CD4-positive, alpha-beta T cell (primary cell): ENCODE measurements at regions not wholly inside any gene's neighbourhood (a gene's known extent, or its start where the extent isn't known, plus 50 kb on each side); places are given as distances from the start of the nearest gene placed in this dataset.

Experiments
- ATAC-seq: fragments of 200-7000 bp; cut with Tn5 transposase; one replicate; pipeline ENCODE4 v1.10.0; 2022; ENCODE audit warnings: mild to moderate bottlenecking; ENCODE audit not compliant: poor library complexity
- CTCF ChIA-PET: fragments of 350-600 bp; sonication (Branson Sonifier 250); formaldehyde crosslinking; loops from one replicate; lab custom pipeline; 2021; ENCODE audit warnings: antibody characterized with exemption, inconsistent platforms; lab: Charles Lee
- POLR2A ChIA-PET: fragments of 350-600 bp; sonication (Branson Sonifier 250); formaldehyde crosslinking; loops from one replicate; lab custom pipeline; 2021; ENCODE audit warnings: antibody characterized with exemption, inconsistent platforms; lab: Charles Lee
- DNase-seq, 14 experiments: peaks; one replicate each; pipeline ENCODE4 v3.0.0-alpha.2; 2013 to 2020; ENCODE audit warnings: mixed read lengths in 2 of 14
- H3K27ac ChIP-seq, 2 donors: one replicate each; pipeline versions ENCODE4 v1.5.1 to v1.7.0; 2013; ENCODE audit warnings: low read length in 2 of 2, low read depth in 1 of 2, mild to moderate bottlenecking in 1 of 2
- H3K27me3 ChIP-seq, 2 experiments: 1 replicate in 1 of 2; 2 replicates in 1 of 2; pipeline versions ENCODE4 v1.6.1 to v1.7.0; 2013; ENCODE audit warnings: low read length in 2 of 2, control low read depth in 1 of 2, mild to moderate bottlenecking in 1 of 2, moderate library complexity in 1 of 2; ENCODE audit not compliant: insufficient read depth in 2 of 2, control insufficient read depth in 1 of 2
- H3K36me3 ChIP-seq: one replicate; pipeline ENCODE4 v1.6.1; 2013; ENCODE audit warnings: low read length, control low read depth; ENCODE audit not compliant: insufficient read depth
- H3K4me1 ChIP-seq: one replicate; pipeline ENCODE4 v1.6.1; 2013; ENCODE audit warnings: low read length, control low read depth; ENCODE audit not compliant: insufficient read depth
- H3K4me3 ChIP-seq: one replicate; pipeline ENCODE4 v1.5.1; 2013; ENCODE audit warnings: mild to moderate bottlenecking, low read length, moderate library complexity
- H3K9me3 ChIP-seq, 2 experiments: 1 replicate in 1 of 2; 2 replicates in 1 of 2; pipeline versions ENCODE4 v1.6.1 to v1.7.0; 2013; ENCODE audit warnings: low read length in 2 of 2, mild to moderate bottlenecking in 2 of 2, control low read depth in 1 of 2, moderate library complexity in 1 of 2; ENCODE audit not compliant: control insufficient read depth in 1 of 2, insufficient read depth in 1 of 2
- H3K27ac Mint-ChIP-seq: one replicate; pipeline ENCODE4 v1.8.0; 2020; ENCODE audit warnings: mixed read lengths
- H3K27me3 Mint-ChIP-seq: one replicate; pipeline ENCODE4 v1.8.0; 2021; ENCODE audit warnings: mixed read lengths
- H3K36me3 Mint-ChIP-seq: one replicate; pipeline ENCODE4 v1.8.0; 2021; ENCODE audit warnings: low read depth, mixed read lengths
- H3K4me1 Mint-ChIP-seq: one replicate; pipeline ENCODE4 v1.8.0; 2021; ENCODE audit warnings: low read depth, mixed read lengths
- H3K4me3 Mint-ChIP-seq: one replicate; pipeline ENCODE4 v1.8.0; 2020; ENCODE audit warnings: mild to moderate bottlenecking, mixed read lengths
- H3K9me3 Mint-ChIP-seq: one replicate; pipeline ENCODE4 v1.8.0; 2020; ENCODE audit warnings: mixed read lengths
- CTCF ChIP-seq: fragments of 200-600 bp; IDR thresholded peaks from one replicate; pipeline ENCODE4 v1.8.0; 2022; ENCODE audit warnings: antibody characterized with exemption, mild to moderate bottlenecking
- intact Hi-C, 2 experiments: fragments of 100-400 bp; cut with DNase I in 1 of 2; cut with micrococcal nuclease in 1 of 2; formaldehyde crosslinking; loops; one replicate each; pipeline versions ENCODE4 v1.15.1 to v1.9.0; 2023 to 2025; cut with DNase I, micrococcal nuclease

GRCh38 chr18:29439398-29439797, 1262.5 kb upstream of the CDH2 start:
- H3K4me3 ChIP-seq = no peak overlapping the region
- no peaks in the 10 kb centered on the region for H3K36me3 ChIP-seq
- H3K36me3 Mint-ChIP-seq = no peaks in the 10 kb centered on the region
- peaks cover 17% of the 10 kb centered on the region for H3K9me3 Mint-ChIP-seq
- H3K27ac Mint-ChIP-seq = no peak overlapping the region
- ATAC-seq (no peak), DNase-seq (no peak)
- no peaks in the 10 kb centered on the region for H3K4me1 ChIP-seq
- H3K4me3 Mint-ChIP-seq = no peak overlapping the region
- no peaks in the 10 kb centered on the region for H3K27me3 Mint-ChIP-seq
- H3K27me3 ChIP-seq = no peaks in the 10 kb centered on the region
- POLR2A ChIA-PET = no interaction called here
- no peak for TF ChIP-seq CTCF
- CTCF ChIA-PET = no interaction called here
- intact Hi-C loops = no loop called here
- no peaks in the 10 kb centered on the region for H3K4me1 Mint-ChIP-seq
- H3K27ac ChIP-seq = no peak overlapping the region
- H3K9me3 ChIP-seq = peaks cover 0 to 3% of the 10 kb centered on the region in 2 experiments

GRCh38 chr18:29436459-29436858, 1259.5 kb upstream of the CDH2 start:
- peaks cover 3% of the 10 kb centered on the region in 2 experiments for H3K9me3 ChIP-seq
- CTCF ChIA-PET = no interaction called here
- no peaks in the 10 kb centered on the region for H3K27me3 ChIP-seq
- Mint-ChIP-seq H3K9me3 (peaks cover 24% of the 10 kb centered on the region), H3K4me3 (no peak overlapping the region), H3K4me1 (no peaks in the 10 kb centered on the region), H3K36me3 (no peaks in the 10 kb centered on the region), H3K27ac (no peak overlapping the region), H3K27me3 (no peaks in the 10 kb centered on the region)
- TF ChIP-seq CTCF = no peak
- no peaks in the 10 kb centered on the region for H3K4me1 ChIP-seq
- no peak overlapping the region for H3K4me3 ChIP-seq
- ATAC-seq = no peak
- DNase-seq = no peak
- no peak overlapping the region for H3K27ac ChIP-seq
- POLR2A ChIA-PET = no interaction called here
- no peaks in the 10 kb centered on the region for H3K36me3 ChIP-seq
- intact Hi-C loops = no loop called here

- TF ChIP-seq CTCF = no peak
- H3K27ac Mint-ChIP-seq = no peak overlapping the region
- DNase-seq (no peak), ATAC-seq (no peak)
- ChIA-PET CTCF (no interaction called here), POLR2A (no interaction called here)
- peaks cover 21% of the 10 kb centered on the region for H3K9me3 Mint-ChIP-seq
- Histone ChIP-seq H3K36me3 (no peaks in the 10 kb centered on the region), H3K27ac (no peak overlapping the region), H3K27me3 (no peaks in the 10 kb centered on the region), H3K4me1 (no peaks in the 10 kb centered on the region), H3K9me3 (peaks cover 3 to 10% of the 10 kb centered on the region in 2 experiments), H3K4me3 (no peak overlapping the region)
- H3K4me1 Mint-ChIP-seq = no peaks in the 10 kb centered on the region
- H3K27me3 Mint-ChIP-seq = no peaks in the 10 kb centered on the region
- intact Hi-C loops = no loop called here
- H3K36me3 Mint-ChIP-seq = no peaks in the 10 kb centered on the region
- H3K4me3 Mint-ChIP-seq = no peak overlapping the region
Observed at GRCh38 chr18:29434650-29435049, 1257.7 kb upstream of the CDH2 start.
